GM10266 (cell line): ENCODE measurements at regions not wholly inside any gene's neighbourhood (a gene's known extent, or its start where the extent isn't known, plus 50 kb on each side); places are given as distances from the start of the nearest gene placed in this dataset.

ENCODE experiments used
- DNase-seq: peaks from one replicate; pipeline ENCODE4 v3.0.0; 2012; ENCODE audit errors: extremely low spot score
- TF ChIP-seq, protein P1 (sequence below): IDR thresholded peaks from 2 replicates; pipeline ENCODE4 v1.5.1; 2012; ENCODE audit warnings: mild to moderate bottlenecking, low read depth; ENCODE audit not compliant: control insufficient read depth, insufficient read depth; ENCODE audit errors: missing control alignments

DNA sequence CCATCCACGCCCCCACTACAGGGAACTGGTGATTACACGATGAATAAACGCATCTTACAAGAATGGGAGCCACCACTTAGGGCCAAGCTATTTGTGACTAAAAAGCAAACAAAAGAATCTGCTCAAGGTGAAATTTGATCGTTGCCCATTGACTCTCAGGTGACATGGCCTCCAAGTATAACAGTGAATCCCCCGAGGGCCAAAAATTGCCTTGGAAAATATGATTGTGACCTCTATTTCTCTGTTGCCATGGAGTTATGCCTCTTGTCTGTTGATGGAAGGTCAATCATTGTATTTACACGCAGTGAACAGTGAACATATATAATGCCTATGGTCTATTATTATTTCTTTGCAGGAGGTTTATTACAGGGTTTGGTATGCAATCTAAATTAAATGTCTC lies 282.3 kb downstream of the KLF6 start:
- no peak for DNase-seq
- TF ChIP-seq, protein P1, sequence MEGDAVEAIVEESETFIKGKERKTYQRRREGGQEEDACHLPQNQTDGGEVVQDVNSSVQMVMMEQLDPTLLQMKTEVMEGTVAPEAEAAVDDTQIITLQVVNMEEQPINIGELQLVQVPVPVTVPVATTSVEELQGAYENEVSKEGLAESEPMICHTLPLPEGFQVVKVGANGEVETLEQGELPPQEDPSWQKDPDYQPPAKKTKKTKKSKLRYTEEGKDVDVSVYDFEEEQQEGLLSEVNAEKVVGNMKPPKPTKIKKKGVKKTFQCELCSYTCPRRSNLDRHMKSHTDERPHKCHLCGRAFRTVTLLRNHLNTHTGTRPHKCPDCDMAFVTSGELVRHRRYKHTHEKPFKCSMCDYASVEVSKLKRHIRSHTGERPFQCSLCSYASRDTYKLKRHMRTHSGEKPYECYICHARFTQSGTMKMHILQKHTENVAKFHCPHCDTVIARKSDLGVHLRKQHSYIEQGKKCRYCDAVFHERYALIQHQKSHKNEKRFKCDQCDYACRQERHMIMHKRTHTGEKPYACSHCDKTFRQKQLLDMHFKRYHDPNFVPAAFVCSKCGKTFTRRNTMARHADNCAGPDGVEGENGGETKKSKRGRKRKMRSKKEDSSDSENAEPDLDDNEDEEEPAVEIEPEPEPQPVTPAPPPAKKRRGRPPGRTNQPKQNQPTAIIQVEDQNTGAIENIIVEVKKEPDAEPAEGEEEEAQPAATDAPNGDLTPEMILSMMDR, result no peak

DNA sequence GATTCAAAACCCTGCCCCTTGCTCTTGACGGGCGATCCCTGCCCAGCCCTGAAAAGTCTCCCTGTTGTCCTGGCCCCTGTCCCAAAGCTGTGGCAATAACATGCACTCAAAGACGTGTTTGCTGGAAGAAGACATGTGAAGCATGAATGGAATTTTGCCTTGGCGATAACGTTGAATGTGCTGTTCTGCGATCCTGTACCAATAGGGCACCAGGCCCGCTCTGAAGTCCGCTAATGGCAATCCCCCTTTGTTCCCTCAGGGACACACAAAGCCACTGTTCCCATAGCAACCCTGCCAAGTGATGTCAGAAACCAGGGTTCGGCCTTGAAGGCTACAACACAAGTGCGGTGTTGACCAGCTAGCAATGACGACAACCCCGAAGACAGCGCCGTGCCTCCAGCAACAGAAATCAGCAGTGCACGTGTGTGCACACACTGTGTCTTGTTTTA lies 284.6 kb downstream of the KLF6 start:
- no peak for DNase-seq
- TF ChIP-seq, protein P1, result no peak

DNA sequence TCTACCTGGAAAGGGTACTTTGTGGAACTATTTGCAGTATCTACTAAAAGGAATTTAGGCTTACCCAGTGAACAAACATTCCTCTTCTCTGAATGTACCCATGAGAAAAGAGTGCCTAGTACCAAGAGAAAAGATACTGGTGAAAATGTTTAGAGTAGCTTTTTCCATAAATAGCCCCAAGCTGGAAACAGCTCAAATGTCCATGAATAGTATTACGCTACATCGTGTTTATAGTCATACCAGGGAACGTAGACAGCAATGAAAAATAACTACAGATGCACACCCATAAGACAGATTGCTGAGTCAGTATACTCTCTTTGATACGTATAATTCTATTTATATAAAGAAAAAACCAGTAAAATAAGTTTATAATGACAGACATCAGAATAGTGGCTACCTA lies 285.9 kb downstream of the KLF6 start:
- TF ChIP-seq, protein P1, result no peak
- DNase-seq, result no peak

DNA sequence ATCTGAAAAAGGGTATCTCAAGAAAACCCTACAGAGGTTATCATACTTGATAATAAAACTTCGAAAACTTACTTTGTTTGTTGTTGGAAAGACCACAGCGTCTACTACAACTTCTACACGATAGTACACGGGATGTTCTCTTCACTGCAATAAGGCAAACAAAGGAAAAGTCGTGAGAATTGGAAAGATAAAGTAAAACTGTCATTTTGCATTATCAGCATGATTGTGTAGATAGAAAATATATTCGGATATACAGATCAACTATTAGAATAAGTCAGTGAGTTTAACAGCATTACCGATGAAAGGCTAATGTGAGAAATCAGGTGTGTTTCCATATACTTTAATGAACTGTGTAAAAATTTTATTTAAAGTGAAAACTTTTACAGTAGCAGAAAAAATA lies 287.4 kb downstream of the KLF6 start:
- no peak for DNase-seq
- TF ChIP-seq, protein P1, result no peak

DNA sequence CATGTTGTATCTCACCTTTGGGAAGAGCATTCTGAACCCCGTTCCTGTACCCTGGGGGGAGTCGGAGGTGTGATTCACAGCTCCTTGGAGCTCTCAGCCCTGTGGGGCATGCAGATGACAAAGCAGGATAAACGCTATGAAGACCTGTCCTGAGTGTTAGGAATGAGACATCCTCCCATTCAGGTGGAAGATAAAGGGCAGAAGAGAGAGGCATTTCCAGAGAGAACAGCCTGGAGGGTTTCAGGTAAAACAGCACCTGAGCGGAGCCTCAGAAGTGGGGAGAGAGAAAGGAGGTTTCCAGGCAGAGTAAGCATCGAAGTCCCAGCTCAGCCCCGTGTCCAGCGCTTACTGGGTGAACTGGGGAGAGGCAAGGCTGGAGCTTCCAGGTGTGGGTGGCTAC lies 288.9 kb downstream of the KLF6 start:
- DNase-seq, result no peak
- TF ChIP-seq, protein P1, result no peak

DNA sequence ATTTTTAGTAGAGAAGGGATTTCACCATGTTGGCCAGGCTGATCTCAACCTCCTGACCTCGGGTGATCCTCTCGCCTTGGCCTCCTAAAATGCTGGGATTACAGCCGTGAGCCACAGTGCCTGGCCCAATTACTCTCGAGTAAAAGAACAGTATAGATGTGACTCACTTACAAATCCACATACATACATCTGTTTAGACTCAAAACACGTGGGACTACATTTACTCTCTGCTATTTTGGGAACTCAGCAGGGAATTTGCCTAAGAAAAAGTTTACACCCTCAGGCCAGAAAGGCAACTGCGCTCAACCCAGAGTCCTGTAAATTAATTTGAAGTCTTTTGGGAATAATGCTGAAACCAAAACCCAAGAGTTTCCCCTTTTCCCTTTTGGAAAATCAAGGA lies 289.7 kb downstream of the KLF6 start:
- DNase-seq, result no peak
- TF ChIP-seq, protein P1, result no peak

DNA sequence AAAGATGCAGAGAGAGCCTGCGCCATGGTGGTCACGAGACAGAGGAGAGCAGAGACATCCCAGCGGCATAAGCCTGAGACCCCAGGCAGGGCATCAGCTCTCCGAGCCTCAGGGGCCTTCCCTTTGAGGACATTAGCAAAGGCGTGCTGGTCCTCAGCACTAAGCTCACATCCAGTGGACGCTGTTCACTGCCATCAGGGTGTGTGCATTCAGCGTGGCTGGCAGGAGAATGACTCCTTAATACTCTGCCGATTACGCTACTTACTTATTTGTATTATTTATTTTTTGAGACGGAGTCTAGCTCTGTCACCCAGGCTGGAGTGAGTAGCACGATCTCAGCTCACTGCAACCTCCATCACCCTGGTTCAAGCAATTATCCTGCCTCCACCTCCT lies 290.2 kb downstream of the KLF6 start:
- no peak for DNase-seq
- TF ChIP-seq, protein P1, result no peak
